ENCODE measurements at regions not wholly inside any gene's neighbourhood (a gene's known extent, or its start where the extent isn't known, plus 50 kb on each side); places are given as distances from the start of the nearest gene placed in this dataset.

DNA sequence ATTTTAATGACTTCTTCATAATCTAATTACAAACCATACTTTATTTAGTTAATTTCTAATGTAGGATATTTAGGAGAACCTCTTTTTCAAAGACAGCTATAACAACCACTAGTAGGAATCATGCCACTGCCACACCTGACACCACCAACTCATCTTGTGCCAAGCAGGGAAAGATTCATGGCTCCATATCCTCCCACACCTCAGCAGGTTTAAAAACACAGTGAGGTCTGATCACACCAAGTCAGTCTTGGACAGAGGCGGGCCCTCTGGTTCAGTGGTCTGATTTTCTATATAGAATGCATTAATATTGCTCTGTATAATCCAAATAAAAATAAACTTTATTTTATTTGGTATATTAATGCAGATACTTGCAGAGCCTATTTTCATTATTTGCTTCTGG is 227.7 kb upstream of the TTC29 start:
- Histone ChIP-seq H3K36me3 (no peaks in the 10 kb centered on the region), H3K27ac (no peak overlapping the region), H3K9me3 (no peaks in the 10 kb centered on the region), H3K27me3 (no peaks in the 10 kb centered on the region), H3K4me3 (no peak overlapping the region), H3K4me1 (no peaks in the 10 kb centered on the region)
- no peak for TF ChIP-seq EP300 (IDR thresholded peaks at IDR 0.05; ENCODE audit: low read depth)
- TF ChIP-seq, protein P1, sequence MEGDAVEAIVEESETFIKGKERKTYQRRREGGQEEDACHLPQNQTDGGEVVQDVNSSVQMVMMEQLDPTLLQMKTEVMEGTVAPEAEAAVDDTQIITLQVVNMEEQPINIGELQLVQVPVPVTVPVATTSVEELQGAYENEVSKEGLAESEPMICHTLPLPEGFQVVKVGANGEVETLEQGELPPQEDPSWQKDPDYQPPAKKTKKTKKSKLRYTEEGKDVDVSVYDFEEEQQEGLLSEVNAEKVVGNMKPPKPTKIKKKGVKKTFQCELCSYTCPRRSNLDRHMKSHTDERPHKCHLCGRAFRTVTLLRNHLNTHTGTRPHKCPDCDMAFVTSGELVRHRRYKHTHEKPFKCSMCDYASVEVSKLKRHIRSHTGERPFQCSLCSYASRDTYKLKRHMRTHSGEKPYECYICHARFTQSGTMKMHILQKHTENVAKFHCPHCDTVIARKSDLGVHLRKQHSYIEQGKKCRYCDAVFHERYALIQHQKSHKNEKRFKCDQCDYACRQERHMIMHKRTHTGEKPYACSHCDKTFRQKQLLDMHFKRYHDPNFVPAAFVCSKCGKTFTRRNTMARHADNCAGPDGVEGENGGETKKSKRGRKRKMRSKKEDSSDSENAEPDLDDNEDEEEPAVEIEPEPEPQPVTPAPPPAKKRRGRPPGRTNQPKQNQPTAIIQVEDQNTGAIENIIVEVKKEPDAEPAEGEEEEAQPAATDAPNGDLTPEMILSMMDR (IDR thresholded peaks at IDR 0.05): no peak
- TF ChIP-seq POLR2AphosphoS5 (IDR thresholded peaks at IDR 0.05): no peak
- no peak for TF ChIP-seq POLR2A (IDR thresholded peaks at IDR 0.05)
- no peak for DNase-seq
- WGBS, 2 donors (ENCODE audit: low coverage in 1 of 2): 86 to 96% methylated on average over 1 of the region's 1 CpG
- intact Hi-C loops (cut with DNase I; ENCODE audit: low total_unique reads): no loop called here
- in situ Hi-C loops (cut with MboI; ENCODE audit: low pct_ligation_motif_present in 1 of 4, low pct_unique_long_range_greater_than_20kb in 1 of 4, low sequenced_read_pairs in 3 of 4): loop anchor here in 3 of 4 donors (25.0 kb wide), 2 partner anchors 214 to 414 kb away; no protein-coding TSS in a partner anchor

DNA sequence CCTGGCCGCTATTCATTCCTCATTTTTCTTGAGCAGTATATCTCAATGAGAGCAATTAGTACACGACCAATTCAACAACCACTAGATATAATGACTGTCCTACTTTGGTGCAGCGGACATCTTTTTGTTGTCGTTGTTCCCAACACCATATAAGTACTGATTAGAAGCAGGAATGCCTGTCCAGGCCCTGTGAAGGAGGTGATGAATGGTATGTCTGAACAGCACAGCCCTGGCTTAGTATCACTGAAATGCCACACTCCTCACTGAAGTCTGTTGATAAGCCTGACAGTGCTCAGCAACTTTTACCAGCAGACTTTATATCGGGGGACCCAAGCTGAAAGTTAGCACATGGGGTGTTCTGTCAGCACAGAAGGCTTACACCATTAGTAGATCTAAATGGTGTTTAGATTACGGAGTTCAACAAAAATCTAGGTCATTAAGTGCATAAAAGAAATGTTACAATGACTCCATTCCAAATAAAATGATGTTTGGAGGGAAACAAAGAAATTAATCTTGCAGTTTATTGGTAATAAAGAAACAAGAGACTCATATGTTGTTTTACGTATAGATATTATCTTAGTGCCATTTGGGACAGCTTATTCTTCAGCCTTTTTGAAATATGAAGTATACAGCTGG is 228.3 kb upstream of the TTC29 start:
- no peak for TF ChIP-seq POLR2A (IDR thresholded peaks at IDR 0.05)
- TF ChIP-seq, protein P1 (IDR thresholded peaks at IDR 0.05): no peak
- no peak for TF ChIP-seq POLR2AphosphoS5 (IDR thresholded peaks at IDR 0.05)
- no peak for TF ChIP-seq EP300 (IDR thresholded peaks at IDR 0.05; ENCODE audit: low read depth)
- Histone ChIP-seq H3K4me3 (no peak overlapping the region), H3K4me1 (no peaks in the 10 kb centered on the region), H3K36me3 (no peaks in the 10 kb centered on the region), H3K9me3 (no peaks in the 10 kb centered on the region), H3K27me3 (no peaks in the 10 kb centered on the region), H3K27ac (no peak overlapping the region)
- intact Hi-C loops (cut with DNase I; ENCODE audit: low total_unique reads) (no loop called here), in situ Hi-C loops (cut with MboI; ENCODE audit: low pct_ligation_motif_present in 1 of 4, low pct_unique_long_range_greater_than_20kb in 1 of 4, low sequenced_read_pairs in 3 of 4) (loop anchor here in 3 of 4 donors (25.0 kb wide), 2 partner anchors 213 to 413 kb away; no protein-coding TSS in a partner anchor)
- 74 to 82% methylated on average over 4 to 7 of the region's 7 CpGs for whole genome bisulfite sequencing, 2 donors (ENCODE audit: low coverage in 1 of 2)
- DNase-seq: no peak

DNA sequence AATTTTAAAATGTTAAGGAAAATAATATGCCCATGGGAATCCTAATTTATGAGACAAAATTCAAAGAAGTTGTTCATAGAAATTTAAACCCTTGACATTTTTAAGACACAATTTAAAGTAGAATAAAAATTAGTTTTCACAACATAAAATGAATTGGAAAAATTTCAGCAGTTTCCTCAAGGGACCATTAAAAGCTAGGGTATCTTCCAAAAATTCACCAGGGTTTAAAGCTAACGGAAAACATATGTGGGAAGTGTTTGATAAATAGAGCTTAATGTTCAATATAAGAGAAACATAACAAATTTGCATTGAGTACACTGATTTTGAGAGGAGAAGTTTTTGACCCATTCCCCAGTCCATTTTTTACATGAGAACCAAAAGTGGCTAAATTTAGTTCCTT is 228.9 kb upstream of the TTC29 start:
- 58 to 74% methylated on average over 1 of the region's 1 CpG for WGBS, 2 donors (ENCODE audit: low coverage in 1 of 2)
- H3K4me1 ChIP-seq: no peaks in the 10 kb centered on the region
- in situ Hi-C loops (cut with MboI; ENCODE audit: low pct_ligation_motif_present in 1 of 4, low pct_unique_long_range_greater_than_20kb in 1 of 4, low sequenced_read_pairs in 3 of 4) (loop anchor here in 3 of 4 donors (25.0 kb wide), 2 partner anchors 213 to 413 kb away; no protein-coding TSS in a partner anchor), intact Hi-C loops (cut with DNase I; ENCODE audit: low total_unique reads) (no loop called here)
- H3K4me3 ChIP-seq: no peak overlapping the region
- H3K27ac ChIP-seq: no peak overlapping the region
- TF ChIP-seq POLR2AphosphoS5 (IDR thresholded peaks at IDR 0.05): no peak
- no peak for TF ChIP-seq EP300 (IDR thresholded peaks at IDR 0.05; ENCODE audit: low read depth)
- TF ChIP-seq, protein P1 (IDR thresholded peaks at IDR 0.05): no peak
- TF ChIP-seq POLR2A (IDR thresholded peaks at IDR 0.05): no peak
- H3K36me3 ChIP-seq: no peaks in the 10 kb centered on the region
- no peaks in the 10 kb centered on the region for H3K27me3 ChIP-seq
- no peaks in the 10 kb centered on the region for H3K9me3 ChIP-seq
- no peak for DNase-seq

DNA sequence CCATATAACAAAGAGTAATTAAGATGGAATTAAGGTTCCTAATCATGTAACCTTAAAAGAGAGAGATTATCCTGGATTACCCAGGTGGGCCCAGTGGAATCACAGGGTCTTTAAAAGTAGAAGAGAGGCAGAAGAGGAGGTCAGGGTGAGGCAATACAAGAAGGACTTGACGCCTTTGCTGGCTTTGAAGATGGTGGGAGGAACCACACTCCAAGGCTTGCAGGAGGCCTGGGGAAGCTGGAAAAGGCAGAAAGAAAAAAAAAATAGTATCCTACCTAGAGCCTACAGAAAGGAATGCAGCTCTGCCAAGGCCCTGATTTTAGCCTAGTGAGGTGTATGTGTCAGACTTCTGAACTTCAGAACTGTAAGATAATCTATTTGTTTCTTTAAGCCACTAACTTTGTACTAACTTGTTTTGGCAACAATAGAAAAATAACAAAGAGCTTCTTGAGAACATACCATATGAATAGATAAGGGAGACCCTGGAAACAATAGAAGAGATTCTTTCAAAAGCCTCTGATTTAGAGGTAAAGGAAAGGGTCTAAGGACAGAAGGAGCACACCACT is 229.9 kb upstream of the TTC29 start:
- in situ Hi-C loops (cut with MboI; ENCODE audit: low pct_ligation_motif_present in 1 of 4, low pct_unique_long_range_greater_than_20kb in 1 of 4, low sequenced_read_pairs in 3 of 4): no loop called here
- no peak overlapping the region for H3K4me3 ChIP-seq
- H3K27me3 ChIP-seq: no peaks in the 10 kb centered on the region
- H3K4me1 ChIP-seq: no peaks in the 10 kb centered on the region
- DNase-seq: no peak
- no peak overlapping the region for H3K27ac ChIP-seq
- no peaks in the 10 kb centered on the region for H3K36me3 ChIP-seq
- intact Hi-C loops (cut with DNase I; ENCODE audit: low total_unique reads): no loop called here
- no peak for TF ChIP-seq EP300 (IDR thresholded peaks at IDR 0.05; ENCODE audit: low read depth)
- TF ChIP-seq POLR2A (IDR thresholded peaks at IDR 0.05): no peak
- TF ChIP-seq, protein P1 (IDR thresholded peaks at IDR 0.05): no peak
- no peak for TF ChIP-seq POLR2AphosphoS5 (IDR thresholded peaks at IDR 0.05)
- 74 to 90% methylated on average over 1 of the region's 1 CpG for WGBS, 2 donors (ENCODE audit: low coverage in 1 of 2)
- H3K9me3 ChIP-seq: no peaks in the 10 kb centered on the region
